ENCODE measurements at regions not wholly inside any gene's neighbourhood (a gene's known extent, or its start where the extent isn't known, plus 50 kb on each side); places are given as distances from the start of the nearest gene placed in this dataset.

DNA sequence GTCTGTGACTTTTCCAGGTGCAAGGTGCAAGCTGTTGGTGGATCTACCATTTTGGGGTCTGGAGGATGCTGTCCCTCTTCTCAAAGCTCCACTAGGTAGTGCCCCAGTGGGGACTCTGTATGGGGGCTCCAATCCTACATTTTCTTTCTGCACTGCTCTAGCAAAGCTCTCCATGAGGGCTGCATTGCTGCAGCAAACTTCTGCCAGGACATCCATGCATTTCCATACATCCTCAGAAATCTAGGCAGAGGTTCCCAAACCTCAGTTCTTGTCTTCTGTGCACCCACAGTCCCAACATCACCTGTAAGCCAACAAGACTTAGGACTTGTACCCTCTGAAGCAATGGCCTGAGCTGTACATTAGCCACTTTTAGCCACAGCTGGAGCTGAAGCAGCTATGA is 694.5 kb upstream of the BCHE start (continued):
- TF ChIP-seq, protein P1, sequence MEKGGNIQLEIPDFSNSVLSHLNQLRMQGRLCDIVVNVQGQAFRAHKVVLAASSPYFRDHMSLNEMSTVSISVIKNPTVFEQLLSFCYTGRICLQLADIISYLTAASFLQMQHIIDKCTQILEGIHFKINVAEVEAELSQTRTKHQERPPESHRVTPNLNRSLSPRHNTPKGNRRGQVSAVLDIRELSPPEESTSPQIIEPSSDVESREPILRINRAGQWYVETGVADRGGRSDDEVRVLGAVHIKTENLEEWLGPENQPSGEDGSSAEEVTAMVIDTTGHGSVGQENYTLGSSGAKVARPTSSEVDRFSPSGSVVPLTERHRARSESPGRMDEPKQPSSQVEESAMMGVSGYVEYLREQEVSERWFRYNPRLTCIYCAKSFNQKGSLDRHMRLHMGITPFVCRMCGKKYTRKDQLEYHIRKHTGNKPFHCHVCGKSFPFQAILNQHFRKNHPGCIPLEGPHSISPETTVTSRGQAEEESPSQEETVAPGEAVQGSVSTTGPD (CRISPR knock-in tag; IDR thresholded peaks at IDR 0.05): no peak
- TF ChIP-seq RBFOX2 (IDR thresholded peaks at IDR 0.05; ENCODE audit: low read depth, low read length) (no peak), MTERF4 (CRISPR knock-in tag; IDR thresholded peaks at IDR 0.05) (no peak), MAZ (IDR thresholded peaks at IDR 0.05; ENCODE audit: borderline replicate concordance, low read depth, low read length) (no peak), MAZ (CRISPR knock-in tag; IDR thresholded peaks at IDR 0.05; ENCODE audit: low read depth) (no peak), ZNF44 (CRISPR knock-in tag; IDR thresholded peaks at IDR 0.05) (no peak)

DNA sequence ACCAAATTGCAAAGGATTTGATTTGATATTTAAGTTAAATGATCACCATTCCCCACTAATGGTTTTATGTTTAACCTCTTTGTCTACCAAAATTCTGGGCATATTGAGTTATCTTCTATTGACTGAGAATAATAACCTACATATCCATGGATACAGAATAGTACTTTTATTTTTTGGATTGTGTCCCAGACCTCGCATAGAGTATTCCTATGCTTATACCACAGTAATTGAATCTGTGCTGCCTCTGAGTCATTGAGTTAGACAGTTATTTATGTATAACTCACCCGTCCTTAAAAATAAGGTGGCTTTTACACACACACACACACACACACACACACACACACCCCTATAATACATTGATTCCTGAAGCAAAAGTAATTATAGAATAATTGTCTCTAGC is 690.1 kb upstream of the BCHE start:
- Histone ChIP-seq H3K9me3 (ENCODE audit: low read length) (peaks cover 19% of the 10 kb centered on the region), H2AFZ (ENCODE audit: low read length) (no peak overlapping the region), H3K9ac (ENCODE audit: insufficient read depth, low read depth, low read length) (no peak overlapping the region), H3K4me1 (ENCODE audit: insufficient read depth, low read length) (no peaks in the 10 kb centered on the region), H3K4me2 (ENCODE audit: low read depth, low read length) (no peak overlapping the region), H3K36me3 (replicated peaks in 1 of 2; ENCODE audit: control insufficient read depth in 1 of 2, insufficient read depth in 2 of 2, low read length in 2 of 2) (no peaks in the 10 kb centered on the region), H3K79me2 (ENCODE audit: insufficient read depth, low read length) (no peaks in the 10 kb centered on the region), H3K4me3 (replicated peaks in 1 of 3; ENCODE audit: insufficient read depth in 1 of 3, low read depth in 2 of 3, low read length in 3 of 3) (no peak overlapping the region), H4K20me1 (ENCODE audit: insufficient read depth, low read length) (no peaks in the 10 kb centered on the region), H3K27me3 (ENCODE audit: control insufficient read depth in 1 of 2, insufficient read depth in 2 of 2, low read length in 2 of 2) (no peaks in the 10 kb centered on the region), H3K27ac (ENCODE audit: extremely low read length, insufficient read depth, low read length) (no peak overlapping the region)
- FAIRE-seq (no peak), DNase-seq (ENCODE audit: low spot score) (no peak), ATAC-seq (no peak)
- WGBS (ENCODE audit: low lambda C conversion rate): 0% methylated on average over 2 of the region's 2 CpGs
- no TSS peak for BruUV-seq (replicated peaks)
- CTCF ChIA-PET (ENCODE audit: low intra/inter-chr PET ratio, low total read pairs): no interaction called here
- in situ Hi-C loops (cut with HindIII; ENCODE audit: extremely low pct_ligation_motif_present, low pct_unique_long_range_greater_than_20kb) (no loop called here), intact Hi-C loops (cut with micrococcal nuclease; ENCODE audit: unreplicated experiment) (no loop called here)
- POLR2A ChIA-PET: no interaction called here
- TF ChIP-seq HNRNPL (IDR thresholded peaks at IDR 0.05; ENCODE audit: low read depth, low read length): no peak
- no peak for TF ChIP-seq ARNTL (CRISPR knock-in tag; IDR thresholded peaks at IDR 0.05)
- TF ChIP-seq, protein P2, sequence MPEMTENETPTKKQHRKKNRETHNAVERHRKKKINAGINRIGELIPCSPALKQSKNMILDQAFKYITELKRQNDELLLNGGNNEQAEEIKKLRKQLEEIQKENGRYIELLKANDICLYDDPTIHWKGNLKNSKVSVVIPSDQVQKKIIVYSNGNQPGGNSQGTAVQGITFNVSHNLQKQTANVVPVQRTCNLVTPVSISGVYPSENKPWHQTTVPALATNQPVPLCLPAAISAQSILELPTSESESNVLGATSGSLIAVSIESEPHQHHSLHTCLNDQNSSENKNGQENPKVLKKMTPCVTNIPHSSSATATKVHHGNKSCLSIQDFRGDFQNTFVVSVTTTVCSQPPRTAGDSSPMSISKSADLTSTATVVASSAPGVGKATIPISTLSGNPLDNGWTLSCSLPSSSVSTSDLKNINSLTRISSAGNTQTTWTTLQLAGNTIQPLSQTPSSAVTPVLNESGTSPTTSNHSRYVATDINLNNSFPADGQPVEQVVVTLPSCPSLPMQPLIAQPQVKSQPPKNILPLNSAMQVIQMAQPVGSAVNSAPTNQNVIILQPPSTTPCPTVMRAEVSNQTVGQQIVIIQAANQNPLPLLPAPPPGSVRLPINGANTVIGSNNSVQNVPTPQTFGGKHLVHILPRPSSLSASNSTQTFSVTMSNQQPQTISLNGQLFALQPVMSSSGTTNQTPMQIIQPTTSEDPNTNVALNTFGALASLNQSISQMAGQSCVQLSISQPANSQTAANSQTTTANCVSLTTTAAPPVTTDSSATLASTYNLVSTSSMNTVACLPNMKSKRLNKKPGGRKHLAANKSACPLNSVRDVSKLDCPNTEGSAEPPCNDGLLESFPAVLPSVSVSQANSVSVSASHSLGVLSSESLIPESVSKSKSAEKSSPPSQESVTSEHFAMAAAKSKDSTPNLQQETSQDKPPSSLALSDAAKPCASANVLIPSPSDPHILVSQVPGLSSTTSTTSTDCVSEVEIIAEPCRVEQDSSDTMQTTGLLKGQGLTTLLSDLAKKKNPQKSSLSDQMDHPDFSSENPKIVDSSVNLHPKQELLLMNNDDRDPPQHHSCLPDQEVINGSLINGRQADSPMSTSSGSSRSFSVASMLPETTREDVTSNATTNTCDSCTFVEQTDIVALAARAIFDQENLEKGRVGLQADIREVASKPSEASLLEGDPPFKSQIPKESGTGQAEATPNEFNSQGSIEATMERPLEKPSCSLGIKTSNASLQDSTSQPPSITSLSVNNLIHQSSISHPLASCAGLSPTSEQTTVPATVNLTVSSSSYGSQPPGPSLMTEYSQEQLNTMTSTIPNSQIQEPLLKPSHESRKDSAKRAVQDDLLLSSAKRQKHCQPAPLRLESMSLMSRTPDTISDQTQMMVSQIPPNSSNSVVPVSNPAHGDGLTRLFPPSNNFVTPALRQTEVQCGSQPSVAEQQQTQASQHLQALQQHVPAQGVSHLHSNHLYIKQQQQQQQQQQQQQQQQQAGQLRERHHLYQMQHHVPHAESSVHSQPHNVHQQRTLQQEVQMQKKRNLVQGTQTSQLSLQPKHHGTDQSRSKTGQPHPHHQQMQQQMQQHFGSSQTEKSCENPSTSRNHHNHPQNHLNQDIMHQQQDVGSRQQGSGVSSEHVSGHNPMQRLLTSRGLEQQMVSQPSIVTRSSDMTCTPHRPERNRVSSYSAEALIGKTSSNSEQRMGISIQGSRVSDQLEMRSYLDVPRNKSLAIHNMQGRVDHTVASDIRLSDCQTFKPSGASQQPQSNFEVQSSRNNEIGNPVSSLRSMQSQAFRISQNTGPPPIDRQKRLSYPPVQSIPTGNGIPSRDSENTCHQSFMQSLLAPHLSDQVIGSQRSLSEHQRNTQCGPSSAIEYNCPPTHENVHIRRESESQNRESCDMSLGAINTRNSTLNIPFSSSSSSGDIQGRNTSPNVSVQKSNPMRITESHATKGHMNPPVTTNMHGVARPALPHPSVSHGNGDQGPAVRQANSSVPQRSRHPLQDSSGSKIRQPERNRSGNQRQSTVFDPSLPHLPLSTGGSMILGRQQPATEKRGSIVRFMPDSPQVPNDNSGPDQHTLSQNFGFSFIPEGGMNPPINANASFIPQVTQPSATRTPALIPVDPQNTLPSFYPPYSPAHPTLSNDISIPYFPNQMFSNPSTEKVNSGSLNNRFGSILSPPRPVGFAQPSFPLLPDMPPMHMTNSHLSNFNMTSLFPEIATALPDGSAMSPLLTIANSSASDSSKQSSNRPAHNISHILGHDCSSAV (CRISPR knock-in tag; IDR thresholded peaks at IDR 0.05; ENCODE audit: borderline replicate concordance): no peak
- TF ChIP-seq TRAFD1 (CRISPR knock-in tag; IDR thresholded peaks at IDR 0.05; ENCODE audit: borderline replicate concordance): no peak

All from HepG2 (cell line).